ENCODE measurements at regions not wholly inside any gene's neighbourhood (a gene's known extent, or its start where the extent isn't known, plus 50 kb on each side); places are given as distances from the start of the nearest gene placed in this dataset.

DNA sequence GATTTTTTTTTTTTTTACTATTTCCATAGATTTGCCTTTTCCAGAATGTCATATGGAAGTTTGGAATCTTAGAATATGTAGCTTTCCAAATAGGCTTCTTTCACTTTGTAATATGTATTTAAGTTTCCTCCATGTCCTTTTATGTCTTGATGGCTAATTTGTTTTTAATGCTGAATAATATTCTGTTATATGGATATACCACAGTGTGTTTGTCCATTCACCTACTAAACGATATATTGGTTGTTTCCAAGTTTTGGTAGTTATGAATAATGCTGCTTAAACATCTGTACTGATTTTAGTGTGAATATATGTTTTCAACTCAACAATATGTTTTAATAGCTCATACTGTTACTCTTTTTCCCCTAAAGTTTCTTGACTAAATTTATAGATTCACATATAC is 669.8 kb upstream of the PCDH15 start:
- TF ChIP-seq, protein P1, sequence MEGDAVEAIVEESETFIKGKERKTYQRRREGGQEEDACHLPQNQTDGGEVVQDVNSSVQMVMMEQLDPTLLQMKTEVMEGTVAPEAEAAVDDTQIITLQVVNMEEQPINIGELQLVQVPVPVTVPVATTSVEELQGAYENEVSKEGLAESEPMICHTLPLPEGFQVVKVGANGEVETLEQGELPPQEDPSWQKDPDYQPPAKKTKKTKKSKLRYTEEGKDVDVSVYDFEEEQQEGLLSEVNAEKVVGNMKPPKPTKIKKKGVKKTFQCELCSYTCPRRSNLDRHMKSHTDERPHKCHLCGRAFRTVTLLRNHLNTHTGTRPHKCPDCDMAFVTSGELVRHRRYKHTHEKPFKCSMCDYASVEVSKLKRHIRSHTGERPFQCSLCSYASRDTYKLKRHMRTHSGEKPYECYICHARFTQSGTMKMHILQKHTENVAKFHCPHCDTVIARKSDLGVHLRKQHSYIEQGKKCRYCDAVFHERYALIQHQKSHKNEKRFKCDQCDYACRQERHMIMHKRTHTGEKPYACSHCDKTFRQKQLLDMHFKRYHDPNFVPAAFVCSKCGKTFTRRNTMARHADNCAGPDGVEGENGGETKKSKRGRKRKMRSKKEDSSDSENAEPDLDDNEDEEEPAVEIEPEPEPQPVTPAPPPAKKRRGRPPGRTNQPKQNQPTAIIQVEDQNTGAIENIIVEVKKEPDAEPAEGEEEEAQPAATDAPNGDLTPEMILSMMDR (IDR thresholded peaks at IDR 0.05): no peak
- TF ChIP-seq POLR2A (IDR thresholded peaks at IDR 0.05): no peak

Measured in sigmoid colon (tissue), 3 donors.